GM12878 (cell line): ENCODE measurements at regions not wholly inside any gene's neighbourhood (a gene's known extent, or its start where the extent isn't known, plus 50 kb on each side); places are given as distances from the start of the nearest gene placed in this dataset.

Source experiments
- ATAC-seq: fragments of 200-7000 bp; cut with Tn5 transposase; 3 replicates; pipeline ENCODE4 v1.9.1; 2020; ENCODE audit warnings: mild to moderate bottlenecking, moderate library complexity
- BruUV-seq: library from RNA; stranded (reverse); fragments of 400-500 nt; replicated peaks from 2 replicates; lab custom pipeline; 2021; lab: Mats Ljungman, UMichigan
- CTCF ChIA-PET: fragments of 300-600 bp; sonication (Branson Sonifier 250); formaldehyde crosslinking; extraction: SDS; loops from one replicate; lab custom pipeline; 2021; ENCODE audit warnings: inconsistent platforms; lab: Yijun Ruan, JAX
- POLR2A ChIA-PET: fragments of 350-600 bp; formaldehyde crosslinking; extraction: SDS; loops from one replicate; lab custom pipeline; 2021; ENCODE audit warnings: inconsistent platforms; lab: Charles Lee
- RAD21 ChIA-PET: fragments of 300-600 bp; sonication (Branson Sonifier 250); formaldehyde crosslinking; loops from one replicate; lab custom pipeline; 2023; ENCODE audit warnings: antibody characterized with exemption; ENCODE audit not compliant: unreplicated experiment; lab: Charles Lee
- SMC1A ChIA-PET: fragments of 300-600 bp; sonication (Branson Sonifier 250); formaldehyde crosslinking; loops from one replicate; lab custom pipeline; 2023; ENCODE audit not compliant: unreplicated experiment, uncharacterized antibody; lab: Charles Lee
- DNase-seq: peaks from one replicate; pipeline ENCODE4 v3.0.0-alpha.2; 2011; ENCODE audit warnings: low read depth, low spot score
- FAIRE-seq: peaks from 3 replicates; lab custom pipeline; 2011; peaks lifted over from hg19 to GRCh38; lab: Jason Lieb, UNC
- H2AFZ ChIP-seq: 2 replicates; pipeline ENCODE4 v1.6.0; 2011; ENCODE audit warnings: low read depth, low read length, control low read depth; ENCODE audit not compliant: control insufficient read depth
- H3K27ac ChIP-seq: 2 replicates; pipeline ENCODE4 v1.5.1; 2011; ENCODE audit warnings: control low read depth; ENCODE audit not compliant: control insufficient read depth, insufficient read depth
- H3K27me3 ChIP-seq, 2 experiments: replicated peaks in 1 of 2; 2 replicates each; pipeline versions ENCODE4 v1.6.0 to v1.6.1; 2011; ENCODE audit warnings: low read length in 1 of 2; ENCODE audit not compliant: control insufficient read depth in 2 of 2, insufficient read depth in 2 of 2
- H3K36me3 ChIP-seq, 2 experiments: 2 replicates each; pipeline ENCODE4 v1.5.1; 2011; ENCODE audit warnings: low read length in 1 of 2; ENCODE audit not compliant: control insufficient read depth in 2 of 2, insufficient read depth in 2 of 2
- H3K4me1 ChIP-seq: 2 replicates; pipeline ENCODE4 v1.6.1; 2011; ENCODE audit warnings: mild to moderate bottlenecking, low read length, moderate library complexity, mixed read lengths; ENCODE audit not compliant: control insufficient read depth, insufficient read depth
- H3K4me2 ChIP-seq: 2 replicates; pipeline ENCODE4 v1.6.0; 2011; ENCODE audit warnings: control low read depth; ENCODE audit not compliant: control insufficient read depth, insufficient read depth
- H3K4me3 ChIP-seq: fragments of 200-600 bp; sonication (generic); 2 replicates; pipeline ENCODE4 v1.5.1; 2016
- H3K79me2 ChIP-seq: 2 replicates; pipeline ENCODE4 v1.6.0; 2011; ENCODE audit warnings: low read length; ENCODE audit not compliant: control insufficient read depth, insufficient read depth
- H3K9ac ChIP-seq: 2 replicates; pipeline ENCODE4 v1.8.0; 2011; ENCODE audit warnings: low read length, control low read depth, mixed read lengths; ENCODE audit not compliant: control insufficient read depth, insufficient read depth
- H3K9me3 ChIP-seq: replicated peaks from 3 replicates; pipeline ENCODE4 v1.5.1; 2011; ENCODE audit warnings: mild to moderate bottlenecking, low read length; ENCODE audit not compliant: control insufficient read depth, insufficient read depth
- H4K20me1 ChIP-seq: 2 replicates; pipeline ENCODE4 v1.6.0; 2011; ENCODE audit not compliant: control insufficient read depth, insufficient read depth
- CBFB ChIP-seq: IDR thresholded peaks from 2 replicates; pipeline ENCODE4 v1.6.1; 2016; ENCODE audit warnings: antibody characterized with exemption, low read depth
- CUX1 ChIP-seq: IDR thresholded peaks from 2 replicates; pipeline ENCODE4 v1.6.1; 2012; ENCODE audit warnings: improper control_type of control experiment, low read depth, low read length; ENCODE audit not compliant: insufficient replicate concordance
- FOXK2 ChIP-seq: fragments of 450-650 bp; IDR thresholded peaks from 2 replicates; pipeline ENCODE4 v1.6.1; 2017; ENCODE audit warnings: mild to moderate bottlenecking, moderate library complexity
- IKZF1 ChIP-seq: fragments of 450-650 bp; conservative IDR thresholded peaks from 2 replicates; pipeline ENCODE4 v1.6.1; 2017; ENCODE audit warnings: antibody characterized with exemption, mild to moderate bottlenecking
- IRF5 ChIP-seq: fragments of 450-650 bp; IDR thresholded peaks from 2 replicates; pipeline ENCODE4 v1.6.1; 2017; ENCODE audit warnings: borderline replicate concordance
- KAT2A ChIP-seq: conservative IDR thresholded peaks from 2 replicates; pipeline ENCODE4 v1.6.1; 2011; ENCODE audit warnings: low read depth, low read length; ENCODE audit not compliant: control insufficient read depth
- LARP7 ChIP-seq: fragments of 450-650 bp; IDR thresholded peaks from 2 replicates; pipeline ENCODE4 v1.6.1; 2017; ENCODE audit warnings: mild to moderate bottlenecking
- SREBF2 ChIP-seq: IDR thresholded peaks from 2 replicates; pipeline ENCODE4 v1.6.1; 2012; ENCODE audit warnings: mild to moderate bottlenecking, low read length
- ZBTB11 ChIP-seq: fragments of 450-650 bp; formaldehyde crosslinking; IDR thresholded peaks from 2 replicates; pipeline ENCODE4 v1.5.0; 2022; ENCODE audit warnings: mild to moderate bottlenecking, missing genetic modification characterization
- WGBS: methylation state at CpG from one replicate; pipeline ENCODE4 v1.1.6; 2016; ENCODE audit warnings: low lambda C conversion rate; ENCODE audit not compliant: insufficient replicate concordance, insufficient coverage; ENCODE audit errors: missing lambda C conversion rate; 5-methylcytosine and 5-hydroxymethylcytosine counted together
- in situ Hi-C: fragments of 300-500 bp; cut with MboI; formaldehyde crosslinking; loops from 9 replicates; pipeline ENCODE4 v1.14.3; 2018; ENCODE audit warnings: mixed read lengths
- intact Hi-C: fragments of 100-400 bp; cut with micrococcal nuclease; formaldehyde crosslinking; loops from one replicate; pipeline ENCODE4 v1.14.2; 2022; ENCODE audit not compliant: unreplicated experiment

- Histone ChIP-seq H3K4me3 (no peak overlapping the region), H3K4me2 (no peak overlapping the region), H3K36me3 (no peaks in the 10 kb centered on the region), H3K27me3 (no peaks in the 10 kb centered on the region), H3K79me2 (no peaks in the 10 kb centered on the region), H3K9me3 (no peaks in the 10 kb centered on the region), H3K4me1 (no peaks in the 10 kb centered on the region), H4K20me1 (no peaks in the 10 kb centered on the region), H3K27ac (no peak overlapping the region), H3K9ac (no peak overlapping the region), H2AFZ (no peak overlapping the region)
- RAD21 ChIA-PET, result no interaction called here
- BruUV-seq, result no TSS peak
- TF ChIP-seq ZBTB11 (CRISPR knock-in tag), result no peak
- TF ChIP-seq LARP7, result no peak
- no peak for TF ChIP-seq SREBF2
- no peak for TF ChIP-seq CBFB
- TF ChIP-seq IKZF1, result no peak
- TF ChIP-seq CUX1, result no peak
- TF ChIP-seq FOXK2, result no peak
- TF ChIP-seq KAT2A, result no peak
- TF ChIP-seq IRF5, result no peak
- in situ Hi-C loops (no loop called here), intact Hi-C loops (no loop called here)
- CTCF ChIA-PET, result interaction anchor here (1.4 kb wide), 1 partner anchor 13 kb away, joined by 3 read pairs; no protein-coding TSS in a partner anchor
- DNase-seq (no peak), ATAC-seq (no peak), FAIRE-seq (no peak)
- 37% methylated on average over 4 of the region's 4 CpGs for WGBS
- POLR2A ChIA-PET, result no interaction called here
- SMC1A ChIA-PET, result no interaction called here
Measured at GRCh38 chr4:175910700-175911099, 98.6 kb upstream of the GPM6A start.
